ENCODE measurements at regions not wholly inside any gene's neighbourhood (a gene's known extent, or its start where the extent isn't known, plus 50 kb on each side); places are given as distances from the start of the nearest gene placed in this dataset.

DNA sequence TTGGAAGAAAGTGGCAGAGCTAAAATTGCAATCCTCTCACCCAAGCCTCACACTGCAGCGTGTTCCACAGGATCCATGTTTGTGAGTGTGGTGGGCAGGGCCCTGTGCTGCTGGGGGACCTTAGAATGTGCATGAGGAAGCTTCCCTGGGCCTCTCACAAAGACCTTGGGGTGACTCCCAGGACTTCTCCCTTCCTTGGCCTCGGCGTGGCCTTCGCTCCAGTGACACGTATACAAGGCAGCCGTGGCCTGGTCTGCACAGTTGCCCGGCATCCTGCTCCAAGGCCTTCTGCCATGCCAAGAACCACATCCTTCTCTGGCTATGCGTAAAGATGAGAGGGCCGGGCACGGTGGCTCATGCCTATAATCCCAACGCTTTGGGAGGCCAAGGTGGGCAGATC lies 196.4 kb downstream of the UACA start:
- H3K27me3 ChIP-seq (ENCODE audit: control insufficient read depth, insufficient read depth, low read length), result peaks cover 3% of the 10 kb centered on the region
- TF ChIP-seq, protein P1, sequence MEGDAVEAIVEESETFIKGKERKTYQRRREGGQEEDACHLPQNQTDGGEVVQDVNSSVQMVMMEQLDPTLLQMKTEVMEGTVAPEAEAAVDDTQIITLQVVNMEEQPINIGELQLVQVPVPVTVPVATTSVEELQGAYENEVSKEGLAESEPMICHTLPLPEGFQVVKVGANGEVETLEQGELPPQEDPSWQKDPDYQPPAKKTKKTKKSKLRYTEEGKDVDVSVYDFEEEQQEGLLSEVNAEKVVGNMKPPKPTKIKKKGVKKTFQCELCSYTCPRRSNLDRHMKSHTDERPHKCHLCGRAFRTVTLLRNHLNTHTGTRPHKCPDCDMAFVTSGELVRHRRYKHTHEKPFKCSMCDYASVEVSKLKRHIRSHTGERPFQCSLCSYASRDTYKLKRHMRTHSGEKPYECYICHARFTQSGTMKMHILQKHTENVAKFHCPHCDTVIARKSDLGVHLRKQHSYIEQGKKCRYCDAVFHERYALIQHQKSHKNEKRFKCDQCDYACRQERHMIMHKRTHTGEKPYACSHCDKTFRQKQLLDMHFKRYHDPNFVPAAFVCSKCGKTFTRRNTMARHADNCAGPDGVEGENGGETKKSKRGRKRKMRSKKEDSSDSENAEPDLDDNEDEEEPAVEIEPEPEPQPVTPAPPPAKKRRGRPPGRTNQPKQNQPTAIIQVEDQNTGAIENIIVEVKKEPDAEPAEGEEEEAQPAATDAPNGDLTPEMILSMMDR (IDR thresholded peaks at IDR 0.05; ENCODE audit: insufficient read depth, low read length, poor library complexity, severe bottlenecking), result no peak
- no peak overlapping the region for H3K4me3 ChIP-seq (ENCODE audit: low read depth, low read length)
- H3K36me3 ChIP-seq (ENCODE audit: control insufficient read depth, insufficient read depth, low read length), result no peaks in the 10 kb centered on the region
- DNase-seq (ENCODE audit: low read depth), result no peak

DNA sequence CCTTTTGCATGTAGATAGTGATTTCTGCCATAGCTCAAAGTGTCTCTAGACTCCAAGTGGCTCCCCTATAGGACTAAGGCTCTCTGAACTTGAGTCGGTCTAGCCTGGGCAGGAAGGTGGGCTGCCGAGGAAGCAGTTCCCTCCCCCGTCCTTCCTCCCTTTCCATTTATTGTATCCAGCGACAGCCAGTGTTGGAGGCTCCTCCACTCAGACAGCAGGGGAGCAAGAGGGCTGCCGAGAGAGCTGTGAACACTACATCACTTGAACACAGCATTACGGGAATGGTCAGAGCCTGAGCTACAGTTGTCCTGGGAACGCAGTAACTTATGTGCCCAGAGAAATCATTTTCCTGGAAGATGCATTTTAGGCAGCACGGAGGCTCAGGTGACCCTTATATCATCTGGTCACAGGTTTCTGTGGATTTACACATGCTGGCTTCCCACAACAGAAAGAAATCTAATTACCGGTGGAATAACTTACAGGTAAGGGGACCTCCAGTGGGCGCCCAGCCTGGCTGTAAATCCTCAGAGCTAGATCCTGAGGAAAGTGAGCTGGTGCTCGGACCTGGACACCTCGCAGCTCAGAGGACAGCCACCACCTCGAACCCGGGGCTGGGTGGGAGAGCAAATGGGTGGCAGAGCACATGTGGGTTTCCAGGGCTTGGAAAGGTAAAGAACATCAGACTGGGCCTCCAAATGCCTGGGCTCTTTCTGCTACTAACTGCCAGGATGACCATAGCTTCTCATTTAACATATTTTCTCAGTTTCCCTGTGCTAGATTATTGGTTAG lies 197.1 kb downstream of the UACA start:
- no peak overlapping the region for H3K4me3 ChIP-seq (ENCODE audit: low read depth, low read length)
- peaks cover 6% of the 10 kb centered on the region for H3K27me3 ChIP-seq (ENCODE audit: control insufficient read depth, insufficient read depth, low read length)
- TF ChIP-seq, protein P1 (IDR thresholded peaks at IDR 0.05; ENCODE audit: insufficient read depth, low read length, poor library complexity, severe bottlenecking), result peak; percentile 17
- no peaks in the 10 kb centered on the region for H3K36me3 ChIP-seq (ENCODE audit: control insufficient read depth, insufficient read depth, low read length)
- no peak for DNase-seq (ENCODE audit: low read depth)

DNA sequence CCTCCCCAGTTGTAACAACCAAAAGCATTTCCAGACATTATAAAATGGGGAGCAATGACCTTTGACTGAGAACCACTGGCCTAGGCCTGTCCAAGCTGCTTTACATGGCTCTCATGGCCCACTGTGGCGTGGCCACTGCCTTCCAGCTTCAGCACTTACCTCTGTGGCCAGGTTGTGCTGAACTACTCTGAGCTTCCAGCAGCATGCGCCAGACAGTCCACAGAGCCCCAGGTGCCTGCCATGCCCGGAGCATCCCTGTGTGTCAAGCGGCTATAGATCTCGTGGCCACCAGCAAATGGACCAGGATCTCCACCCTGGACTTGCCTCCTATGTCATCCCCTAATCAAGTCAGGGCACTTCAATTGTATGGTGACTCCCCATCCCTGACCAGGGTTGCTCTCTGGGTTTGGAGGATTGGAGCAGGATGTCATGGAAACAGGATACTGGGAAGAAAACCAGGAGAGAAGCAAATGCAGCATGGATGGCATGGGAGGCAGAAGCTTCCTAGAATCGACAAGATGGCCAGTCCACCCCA lies 199.7 kb downstream of the UACA start:
- peaks cover 8% of the 10 kb centered on the region for H3K27me3 ChIP-seq (ENCODE audit: control insufficient read depth, insufficient read depth, low read length)
- no peak overlapping the region for H3K4me3 ChIP-seq (ENCODE audit: low read depth, low read length)
- DNase-seq (ENCODE audit: low read depth), result no peak
- no peaks in the 10 kb centered on the region for H3K36me3 ChIP-seq (ENCODE audit: control insufficient read depth, insufficient read depth, low read length)
- TF ChIP-seq, protein P1 (IDR thresholded peaks at IDR 0.05; ENCODE audit: insufficient read depth, low read length, poor library complexity, severe bottlenecking), result no peak

DNA sequence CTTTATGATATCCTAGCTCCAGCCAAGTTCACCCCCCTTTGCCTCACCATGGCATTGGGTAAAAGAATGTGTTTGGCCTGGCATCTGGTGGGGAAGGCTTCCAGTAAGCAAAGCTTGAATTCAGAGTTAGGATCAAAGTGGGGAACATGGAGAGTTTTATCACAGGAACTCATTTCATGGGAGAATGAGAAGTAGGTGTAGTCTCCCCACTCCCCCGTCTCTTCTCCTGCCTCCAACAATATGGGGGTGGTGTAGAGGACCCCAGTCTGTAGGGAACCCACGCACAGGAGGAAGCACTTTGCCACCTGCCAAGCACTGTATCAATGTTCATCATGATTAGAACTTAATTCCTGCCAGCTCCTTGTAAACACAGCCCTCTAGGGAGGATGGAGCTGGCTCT lies 200.5 kb downstream of the UACA start:
- TF ChIP-seq, protein P1 (IDR thresholded peaks at IDR 0.05; ENCODE audit: insufficient read depth, low read length, poor library complexity, severe bottlenecking), result no peak
- Histone ChIP-seq H3K36me3 (ENCODE audit: control insufficient read depth, insufficient read depth, low read length) (no peaks in the 10 kb centered on the region), H3K4me3 (ENCODE audit: low read depth, low read length) (no peak overlapping the region), H3K27me3 (ENCODE audit: control insufficient read depth, insufficient read depth, low read length) (peaks cover 9% of the 10 kb centered on the region)
- DNase-seq (ENCODE audit: low read depth), result no peak

DNA sequence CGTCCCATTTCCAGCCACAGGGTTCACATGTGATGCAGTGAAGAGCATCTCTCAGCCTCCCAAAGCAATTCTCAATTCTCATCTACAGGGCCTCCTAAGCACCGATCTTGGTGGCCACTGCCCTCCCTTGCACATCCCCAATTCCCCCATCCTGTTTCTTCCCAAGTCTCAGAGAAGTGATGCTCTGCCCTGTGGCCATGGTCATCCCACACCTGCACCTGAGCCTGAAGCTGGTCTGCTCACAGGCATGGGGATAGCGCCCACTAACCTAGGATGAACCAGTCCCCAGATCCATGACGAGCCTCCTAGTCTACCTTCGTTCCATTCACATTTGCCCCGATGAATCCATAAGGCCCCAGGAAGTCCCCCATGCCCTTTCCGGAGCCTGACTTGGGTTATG lies 201.5 kb downstream of the UACA start:
- no peak for DNase-seq (ENCODE audit: low read depth)
- Histone ChIP-seq H3K36me3 (ENCODE audit: control insufficient read depth, insufficient read depth, low read length) (no peaks in the 10 kb centered on the region), H3K4me3 (ENCODE audit: low read depth, low read length) (no peak overlapping the region), H3K27me3 (ENCODE audit: control insufficient read depth, insufficient read depth, low read length) (peaks cover 9% of the 10 kb centered on the region)
- TF ChIP-seq, protein P1 (IDR thresholded peaks at IDR 0.05; ENCODE audit: insufficient read depth, low read length, poor library complexity, severe bottlenecking), result no peak
